RWPE2 (cell line): ENCODE measurements at regions not wholly inside any gene's neighbourhood (a gene's known extent, or its start where the extent isn't known, plus 50 kb on each side); places are given as distances from the start of the nearest gene placed in this dataset.

ENCODE experiments used
- ATAC-seq: fragments of 200-7000 bp; cut with Tn5 transposase; 3 replicates; pipeline ENCODE4 v1.9.1; 2021; ENCODE audit warnings: low read depth
- DNase-seq: peaks from one replicate; pipeline ENCODE4 v3.0.0-alpha.2; 2020; ENCODE audit warnings: low spot score
- H3K27ac ChIP-seq: fragments of 450-650 bp; 2 replicates; pipeline ENCODE4 v1.5.1; 2017; ENCODE audit warnings: mild to moderate bottlenecking; ENCODE audit not compliant: poor library complexity, severe bottlenecking
- H3K27me3 ChIP-seq: fragments of 250-450 bp; sonication (Bioruptor Pico); 2 replicates; pipeline ENCODE4 v1.5.1; 2021; ENCODE audit warnings: mild to moderate bottlenecking, moderate library complexity; ENCODE audit not compliant: insufficient read depth, poor library complexity, severe bottlenecking
- H3K36me3 ChIP-seq: fragments of 250-450 bp; sonication (Bioruptor Pico); 2 replicates; pipeline ENCODE4 v1.5.1; 2020; ENCODE audit warnings: low read depth, mild to moderate bottlenecking, moderate library complexity
- H3K4me1 ChIP-seq: fragments of 250-450 bp; sonication (Bioruptor Pico); 2 replicates; pipeline ENCODE4 v1.5.1; 2021; ENCODE audit warnings: mild to moderate bottlenecking, moderate library complexity; ENCODE audit not compliant: insufficient read depth, poor library complexity, severe bottlenecking
- H3K4me3 ChIP-seq: fragments of 250-450 bp; sonication (Bioruptor Pico); 2 replicates; pipeline ENCODE4 v1.5.1; 2021; ENCODE audit warnings: mild to moderate bottlenecking, moderate library complexity; ENCODE audit not compliant: severe bottlenecking
- H3K9me3 ChIP-seq: fragments of 250-450 bp; sonication (Bioruptor Pico); 2 replicates; pipeline ENCODE4 v1.5.1; 2021; ENCODE audit warnings: mild to moderate bottlenecking, moderate library complexity; ENCODE audit not compliant: severe bottlenecking
- CTCF ChIP-seq: fragments of 450-650 bp; IDR thresholded peaks from one replicate; pipeline ENCODE4 v1.5.1; 2017; ENCODE audit warnings: mild to moderate bottlenecking, moderate library complexity; ENCODE audit not compliant: poor library complexity, severe bottlenecking

DNA sequence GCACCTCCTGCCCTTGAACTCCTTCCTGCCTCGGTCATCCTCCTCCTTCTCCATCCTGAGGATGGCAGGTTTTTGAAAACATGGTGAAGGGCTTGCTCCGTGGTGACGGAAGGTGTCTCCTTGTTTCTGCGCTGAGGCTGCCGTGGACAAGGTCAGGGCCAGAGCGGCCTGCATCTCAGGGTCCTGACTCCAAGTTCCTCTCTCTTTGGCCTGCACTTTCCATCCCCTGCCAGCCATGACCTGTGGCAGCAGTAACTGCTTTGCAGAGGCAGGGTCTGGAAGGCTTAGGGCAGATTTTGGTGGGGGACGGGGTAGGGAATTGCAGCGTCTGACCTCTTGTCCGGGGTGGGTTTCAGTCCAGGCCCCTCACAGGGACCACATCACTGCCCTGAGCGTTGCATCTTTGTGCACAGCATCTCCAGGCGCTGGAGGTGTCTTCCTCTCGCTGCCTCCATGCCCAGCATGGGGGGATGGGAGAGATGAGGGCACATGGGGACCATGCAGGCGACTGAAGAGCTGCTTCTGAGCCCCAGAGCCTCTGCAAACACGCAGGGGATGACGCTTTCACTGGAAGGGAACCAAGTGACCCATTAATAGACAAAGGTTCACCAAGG, 216.8 kb downstream of the TEX29 start:
- H3K4me3 ChIP-seq: no peak overlapping the region
- H3K27me3 ChIP-seq: peaks cover 63% of the 10 kb centered on the region
- no peak overlapping the region for H3K27ac ChIP-seq
- DNase-seq (no peak), ATAC-seq (no peak; the same call in 2 of the 3 replicates)
- TF ChIP-seq CTCF: no peak
- H3K4me1 ChIP-seq: no peaks in the 10 kb centered on the region
- H3K36me3 ChIP-seq: no peaks in the 10 kb centered on the region
- H3K9me3 ChIP-seq: no peaks in the 10 kb centered on the region

GRCh38 chr13:111537843-111538499, 217.5 kb downstream of the TEX29 start:
- Histone ChIP-seq H3K4me3 (no peak overlapping the region), H3K27me3 (peaks cover 58% of the 10 kb centered on the region), H3K36me3 (no peaks in the 10 kb centered on the region), H3K9me3 (no peaks in the 10 kb centered on the region), H3K4me1 (no peaks in the 10 kb centered on the region), H3K27ac (no peak overlapping the region)
- DNase-seq: no peak
- no peak for ATAC-seq
- TF ChIP-seq CTCF: no peak

DNA sequence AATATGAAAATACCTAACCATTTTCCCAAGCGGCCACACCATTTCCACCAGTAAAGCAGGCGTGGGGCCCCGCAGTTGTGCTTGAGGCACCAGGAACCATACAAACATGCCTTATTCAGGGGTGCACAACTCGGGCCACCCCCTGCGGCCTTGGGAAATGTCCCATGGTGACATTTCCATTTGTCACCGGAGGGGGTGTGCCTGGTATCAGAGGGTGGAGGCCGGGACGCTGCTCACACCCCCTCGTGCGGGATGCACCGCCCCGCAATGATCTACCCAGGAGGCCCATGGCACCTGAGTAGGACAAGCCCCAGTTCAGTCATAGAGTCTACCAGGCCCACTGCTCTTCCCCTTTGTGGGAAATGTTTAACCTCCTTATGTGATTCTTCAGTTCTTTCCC, 218.8 kb downstream of the TEX29 start:
- DNase-seq (no peak), ATAC-seq (no peak)
- no peak for TF ChIP-seq CTCF
- no peak overlapping the region for H3K27ac ChIP-seq
- no peaks in the 10 kb centered on the region for H3K9me3 ChIP-seq
- H3K4me1 ChIP-seq: no peaks in the 10 kb centered on the region
- H3K36me3 ChIP-seq: no peaks in the 10 kb centered on the region
- H3K27me3 ChIP-seq: peaks cover 46% of the 10 kb centered on the region
- no peak overlapping the region for H3K4me3 ChIP-seq

DNA sequence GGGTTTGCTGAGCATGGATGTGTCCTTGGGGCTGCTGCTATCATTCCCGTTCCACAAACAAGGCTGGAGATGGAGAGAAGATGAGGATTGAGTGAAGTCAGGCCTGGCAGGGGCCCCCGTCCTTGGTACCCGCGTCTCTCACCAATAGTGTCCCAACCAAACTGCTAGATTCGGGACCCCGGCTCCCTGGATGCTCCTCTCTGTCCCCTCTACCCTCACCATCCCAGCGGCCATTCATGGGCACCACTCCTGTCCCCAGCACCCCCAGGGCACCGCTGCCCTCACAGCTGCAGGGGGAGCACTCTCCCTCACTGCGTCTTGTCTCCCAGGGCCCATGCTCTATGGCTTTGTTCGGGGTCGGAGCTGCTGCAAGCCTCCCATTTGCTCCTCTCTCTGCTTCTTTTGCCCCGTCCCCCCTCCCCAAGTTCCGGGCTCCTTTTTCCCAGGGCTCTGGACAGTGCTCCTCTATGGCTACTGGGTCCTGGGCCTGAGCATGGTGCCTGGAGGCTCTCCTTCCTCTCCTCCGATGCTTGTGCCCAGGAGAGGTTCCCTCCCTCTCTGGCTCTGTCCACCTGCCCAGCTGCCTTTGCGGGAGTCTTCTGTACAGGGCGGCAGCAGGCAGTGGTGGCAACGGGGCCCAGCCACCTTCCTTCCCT, 219.5 kb downstream of the TEX29 start:
- no peaks in the 10 kb centered on the region for H3K36me3 ChIP-seq
- H3K27ac ChIP-seq: no peak overlapping the region
- no peak overlapping the region for H3K4me3 ChIP-seq
- H3K4me1 ChIP-seq: no peaks in the 10 kb centered on the region
- no peak for TF ChIP-seq CTCF
- ATAC-seq: no peak
- DNase-seq: no peak
- no peaks in the 10 kb centered on the region for H3K9me3 ChIP-seq
- H3K27me3 ChIP-seq: peaks cover 39% of the 10 kb centered on the region

DNA sequence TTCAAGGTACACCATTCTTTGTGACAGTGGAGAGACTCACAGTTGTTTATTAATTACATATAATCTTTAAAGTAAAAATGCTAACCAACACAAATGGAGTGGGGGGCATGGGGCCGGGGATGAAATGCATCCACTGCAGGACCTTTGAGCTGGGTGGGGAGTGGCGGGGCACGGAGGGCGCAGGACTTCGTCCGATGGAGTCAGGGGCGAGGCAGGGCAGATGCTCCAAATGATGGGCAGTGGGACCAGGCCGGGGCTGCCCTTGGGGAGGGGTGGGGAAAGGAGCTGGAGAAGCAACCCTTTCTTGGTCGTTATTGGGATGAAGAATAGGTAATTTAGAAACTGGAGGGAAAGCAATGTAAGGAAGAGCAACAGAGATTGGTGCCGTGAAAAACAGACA, 220.0 kb downstream of the TEX29 start:
- no peaks in the 10 kb centered on the region for H3K36me3 ChIP-seq
- peaks cover 33% of the 10 kb centered on the region for H3K27me3 ChIP-seq
- no peaks in the 10 kb centered on the region for H3K9me3 ChIP-seq
- no peak for TF ChIP-seq CTCF
- no peak overlapping the region for H3K4me3 ChIP-seq
- no peaks in the 10 kb centered on the region for H3K4me1 ChIP-seq
- ATAC-seq (no peak), DNase-seq (no peak)
- no peak overlapping the region for H3K27ac ChIP-seq
